ENCODE measurements at regions not wholly inside any gene's neighbourhood (a gene's known extent, or its start where the extent isn't known, plus 50 kb on each side); places are given as distances from the start of the nearest gene placed in this dataset.

DNA sequence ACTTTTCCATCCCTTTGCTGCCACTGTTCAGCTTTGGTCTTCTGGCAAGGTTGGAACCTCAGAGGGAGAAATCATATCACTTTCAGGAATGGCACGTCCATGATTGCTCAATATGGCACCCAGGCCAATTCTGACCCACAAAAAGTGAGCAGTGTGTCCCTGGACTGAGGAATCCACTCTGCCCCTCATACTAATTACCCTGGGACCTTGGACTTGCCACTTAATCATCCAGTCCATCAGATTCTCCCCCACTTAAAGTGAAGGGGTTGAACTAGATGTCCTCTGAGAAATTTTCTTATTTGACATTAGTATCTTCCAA lies 449.3 kb upstream of the CITED2 start:
- H3K27ac ChIP-seq = no peak overlapping the region
- no peaks in the 10 kb centered on the region for H3K9me3 ChIP-seq
- 79 to 95% (median 84%) methylated on average over 1 of the region's 1 CpG for WGBS, 4 donors
- peaks cover 0 to 8% (median 0%) of the 10 kb centered on the region in 12 donors for H3K4me1 ChIP-seq
- no peaks in the 10 kb centered on the region for H3K36me3 ChIP-seq
- intact Hi-C loops (cut with DNase I) = no loop called here
- no peaks in the 10 kb centered on the region for H3K27me3 ChIP-seq
- DNase-seq (no peak), ATAC-seq (no peak)
- TF ChIP-seq, protein P1, sequence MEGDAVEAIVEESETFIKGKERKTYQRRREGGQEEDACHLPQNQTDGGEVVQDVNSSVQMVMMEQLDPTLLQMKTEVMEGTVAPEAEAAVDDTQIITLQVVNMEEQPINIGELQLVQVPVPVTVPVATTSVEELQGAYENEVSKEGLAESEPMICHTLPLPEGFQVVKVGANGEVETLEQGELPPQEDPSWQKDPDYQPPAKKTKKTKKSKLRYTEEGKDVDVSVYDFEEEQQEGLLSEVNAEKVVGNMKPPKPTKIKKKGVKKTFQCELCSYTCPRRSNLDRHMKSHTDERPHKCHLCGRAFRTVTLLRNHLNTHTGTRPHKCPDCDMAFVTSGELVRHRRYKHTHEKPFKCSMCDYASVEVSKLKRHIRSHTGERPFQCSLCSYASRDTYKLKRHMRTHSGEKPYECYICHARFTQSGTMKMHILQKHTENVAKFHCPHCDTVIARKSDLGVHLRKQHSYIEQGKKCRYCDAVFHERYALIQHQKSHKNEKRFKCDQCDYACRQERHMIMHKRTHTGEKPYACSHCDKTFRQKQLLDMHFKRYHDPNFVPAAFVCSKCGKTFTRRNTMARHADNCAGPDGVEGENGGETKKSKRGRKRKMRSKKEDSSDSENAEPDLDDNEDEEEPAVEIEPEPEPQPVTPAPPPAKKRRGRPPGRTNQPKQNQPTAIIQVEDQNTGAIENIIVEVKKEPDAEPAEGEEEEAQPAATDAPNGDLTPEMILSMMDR (IDR thresholded peaks at IDR 0.05) = no peak
- TF ChIP-seq POLR2A (IDR thresholded peaks at IDR 0.05) = no peak
- no peak overlapping the region for H3K4me3 ChIP-seq

- no peak for DNase-seq
- no peak for TF ChIP-seq POLR2A (IDR thresholded peaks at IDR 0.05)
- TF ChIP-seq, protein P1 (IDR thresholded peaks at IDR 0.05) = no peak
- no peaks in the 10 kb centered on the region for H3K36me3 ChIP-seq
- H3K4me1 ChIP-seq = peaks cover 0 to 3% (median 0%) of the 10 kb centered on the region in 12 donors
- no peaks in the 10 kb centered on the region for H3K27me3 ChIP-seq
- intact Hi-C loops (cut with DNase I) = no loop called here
- WGBS, 4 donors = 66 to 80% (median 72%) methylated on average over 5 of the region's 5 CpGs
- no peak overlapping the region for H3K4me3 ChIP-seq
- no peaks in the 10 kb centered on the region for H3K9me3 ChIP-seq
- ATAC-seq = no peak
- H3K27ac ChIP-seq = no peak overlapping the region
Observed at GRCh38 chr6:139823099-139823807, 448.8 kb upstream of the CITED2 start.

GRCh38 chr6:139821676-139822223 lies 447.3 kb upstream of the CITED2 start:
- ATAC-seq = no peak

GRCh38 chr6:139820210-139820609 lies 445.8 kb upstream of the CITED2 start:
- intact Hi-C loops (cut with DNase I) = no loop called here
- H3K36me3 ChIP-seq = no peaks in the 10 kb centered on the region
- H3K4me3 ChIP-seq = no peak overlapping the region
- no peak for DNase-seq
- H3K27ac ChIP-seq = no peak overlapping the region
- H3K27me3 ChIP-seq = no peaks in the 10 kb centered on the region
- ATAC-seq = no peak
- H3K4me1 ChIP-seq = peaks cover 0 to 3% (median 0%) of the 10 kb centered on the region in 12 donors
- H3K9me3 ChIP-seq = no peaks in the 10 kb centered on the region
- TF ChIP-seq, protein P1 (IDR thresholded peaks at IDR 0.05) = no peak
- no peak for TF ChIP-seq POLR2A (IDR thresholded peaks at IDR 0.05)
- 93 to 96% (median 94%) methylated on average over 1 of the region's 1 CpG for WGBS, 4 donors

More at GRCh38 chr6:139821676-139822223, 447.3 kb upstream of the CITED2 start:
- Histone ChIP-seq H3K4me1 (peaks cover 0 to 3% (median 0%) of the 10 kb centered on the region in 12 donors), H3K36me3 (no peaks in the 10 kb centered on the region), H3K27me3 (no peaks in the 10 kb centered on the region), H3K27ac (no peak overlapping the region), H3K9me3 (no peaks in the 10 kb centered on the region), H3K4me3 (no peak overlapping the region)
- TF ChIP-seq, protein P1 (IDR thresholded peaks at IDR 0.05) = no peak
- TF ChIP-seq POLR2A (IDR thresholded peaks at IDR 0.05) = no peak
- intact Hi-C loops (cut with DNase I) = no loop called here
- 35 to 54% (median 41%) methylated on average over 2 of the region's 2 CpGs for WGBS, 4 donors
- no peak for DNase-seq

All from heart left ventricle (tissue), 16 donors.